HUES6 (cell line): ENCODE measurements at regions not wholly inside any gene's neighbourhood (a gene's known extent, or its start where the extent isn't known, plus 50 kb on each side); places are given as distances from the start of the nearest gene placed in this dataset.

Experiments
- H3K27ac ChIP-seq: 2 replicates; pipeline ENCODE4 v1.7.0; 2013; ENCODE audit warnings: low read depth, mild to moderate bottlenecking, low read length, inconsistent platforms
- H3K27me3 ChIP-seq: 2 replicates; pipeline ENCODE4 v1.6.1; 2013; ENCODE audit warnings: low read length; ENCODE audit not compliant: control insufficient read depth, insufficient read depth
- H3K36me3 ChIP-seq: 2 replicates; pipeline ENCODE4 v1.6.1; 2013; ENCODE audit warnings: low read length; ENCODE audit not compliant: control insufficient read depth, insufficient read depth
- H3K4me1 ChIP-seq: 2 replicates; pipeline ENCODE4 v1.6.1; 2013; ENCODE audit warnings: low read length; ENCODE audit not compliant: control insufficient read depth, insufficient read depth
- H3K4me3 ChIP-seq: 2 replicates; pipeline ENCODE4 v1.5.1; 2013; ENCODE audit warnings: low read depth, low read length
- H3K9ac ChIP-seq: one replicate; pipeline ENCODE4 v1.6.1; 2013; ENCODE audit warnings: mild to moderate bottlenecking, low read length
- H3K9me3 ChIP-seq: 2 replicates; pipeline ENCODE4 v1.6.1; 2013; ENCODE audit warnings: low read depth, low read length; ENCODE audit not compliant: control insufficient read depth, insufficient read depth

GRCh38 chr11:119506436-119506835, 83.5 kb upstream of the THY1 start:
- Histone ChIP-seq H3K9ac (no peak overlapping the region), H3K27ac (no peak overlapping the region), H3K36me3 (no peaks in the 10 kb centered on the region), H3K4me1 (peaks cover 9% of the 10 kb centered on the region), H3K9me3 (peaks cover 8% of the 10 kb centered on the region), H3K27me3 (peaks cover 5% of the 10 kb centered on the region; the same call in 1 of the 2 replicates), H3K4me3 (no peak overlapping the region)

- Histone ChIP-seq H3K4me3 (no peak overlapping the region), H3K4me1 (peaks cover 9% of the 10 kb centered on the region), H3K27me3 (peaks cover 3% of the 10 kb centered on the region; the same call in 1 of the 2 replicates), H3K9me3 (peaks cover 8% of the 10 kb centered on the region), H3K27ac (no peak overlapping the region), H3K36me3 (no peaks in the 10 kb centered on the region), H3K9ac (no peak overlapping the region)
These were observed 82.9 kb upstream of the THY1 start for GRCh38 chr11:119505861-119506260.

GRCh38 chr11:119505071-119505470, 82.1 kb upstream of the THY1 start:
- Histone ChIP-seq H3K4me1 (peaks cover 14% of the 10 kb centered on the region), H3K36me3 (no peaks in the 10 kb centered on the region), H3K9ac (no peak overlapping the region), H3K9me3 (peaks cover 8% of the 10 kb centered on the region), H3K27me3 (peaks cover 3% of the 10 kb centered on the region; the same call in 1 of the 2 replicates), H3K4me3 (no peak overlapping the region), H3K27ac (no peak overlapping the region)

- H3K4me3 ChIP-seq: no peak overlapping the region
- H3K9me3 ChIP-seq: peaks cover 6% of the 10 kb centered on the region
- H3K36me3 ChIP-seq: no peaks in the 10 kb centered on the region
- H3K4me1 ChIP-seq: peaks cover 14% of the 10 kb centered on the region
- H3K27ac ChIP-seq: no peak overlapping the region
- H3K27me3 ChIP-seq: peaks cover 3% of the 10 kb centered on the region; the same call in 1 of the 2 replicates
- H3K9ac ChIP-seq: no peak overlapping the region
These were observed 81.4 kb upstream of the THY1 start for GRCh38 chr11:119504371-119504770.

GRCh38 chr11:119501777-119502405, 78.9 kb upstream of the THY1 start:
- no peak overlapping the region for H3K27ac ChIP-seq
- H3K4me1 ChIP-seq: peaks cover 29% of the 10 kb centered on the region
- H3K36me3 ChIP-seq: no peaks in the 10 kb centered on the region
- H3K27me3 ChIP-seq: peaks cover 3% of the 10 kb centered on the region; the same call in 1 of the 2 replicates
- H3K9me3 ChIP-seq: no peaks in the 10 kb centered on the region
- H3K4me3 ChIP-seq: no peak overlapping the region
- H3K9ac ChIP-seq: no peak overlapping the region

GRCh38 chr11:119497717-119498116, 74.7 kb upstream of the THY1 start:
- no peaks in the 10 kb centered on the region for H3K36me3 ChIP-seq
- H3K9ac ChIP-seq: no peak overlapping the region
- H3K9me3 ChIP-seq: no peaks in the 10 kb centered on the region
- H3K27ac ChIP-seq: no peak overlapping the region
- no peak overlapping the region for H3K4me3 ChIP-seq
- H3K4me1 ChIP-seq: peaks cover 34% of the 10 kb centered on the region
- peaks cover 1% of the 10 kb centered on the region; the same call in 1 of the 2 replicates for H3K27me3 ChIP-seq

GRCh38 chr11:119496997-119497396, 74.0 kb upstream of the THY1 start:
- H3K27me3 ChIP-seq: no peaks in the 10 kb centered on the region

GRCh38 chr11:119496469-119496868, 73.5 kb upstream of the THY1 start:
- Histone ChIP-seq H3K27me3 (no peaks in the 10 kb centered on the region), H3K9ac (no peak overlapping the region), H3K4me1 (peaks cover 25% of the 10 kb centered on the region), H3K27ac (no peak overlapping the region), H3K36me3 (no peaks in the 10 kb centered on the region), H3K9me3 (no peaks in the 10 kb centered on the region), H3K4me3 (no peak overlapping the region)

More at GRCh38 chr11:119496997-119497396, 74.0 kb upstream of the THY1 start:
- Histone ChIP-seq H3K27ac (no peak overlapping the region), H3K9me3 (no peaks in the 10 kb centered on the region), H3K36me3 (no peaks in the 10 kb centered on the region), H3K4me3 (no peak overlapping the region), H3K9ac (no peak overlapping the region), H3K4me1 (peaks cover 30% of the 10 kb centered on the region)

- H3K4me1 ChIP-seq: peaks cover 20% of the 10 kb centered on the region
- no peaks in the 10 kb centered on the region for H3K36me3 ChIP-seq
- H3K4me3 ChIP-seq: no peak overlapping the region
- no peaks in the 10 kb centered on the region for H3K9me3 ChIP-seq
- H3K27me3 ChIP-seq: no peaks in the 10 kb centered on the region
- no peak overlapping the region for H3K9ac ChIP-seq
- H3K27ac ChIP-seq: no peak overlapping the region
These were observed 70.7 kb upstream of the THY1 start for GRCh38 chr11:119493712-119494111.

- Histone ChIP-seq H3K9me3 (no peaks in the 10 kb centered on the region), H3K4me3 (no peak overlapping the region), H3K4me1 (peaks cover 5% of the 10 kb centered on the region; the same call in 1 of the 2 replicates), H3K9ac (no peak overlapping the region), H3K36me3 (no peaks in the 10 kb centered on the region), H3K27me3 (no peaks in the 10 kb centered on the region; the same call in 1 of the 2 replicates), H3K27ac (no peak overlapping the region)
These were observed 69.0 kb upstream of the THY1 start for GRCh38 chr11:119491753-119492510.
